ENCODE measurements at regions not wholly inside any gene's neighbourhood (a gene's known extent, or its start where the extent isn't known, plus 50 kb on each side); places are given as distances from the start of the nearest gene placed in this dataset.

DNA sequence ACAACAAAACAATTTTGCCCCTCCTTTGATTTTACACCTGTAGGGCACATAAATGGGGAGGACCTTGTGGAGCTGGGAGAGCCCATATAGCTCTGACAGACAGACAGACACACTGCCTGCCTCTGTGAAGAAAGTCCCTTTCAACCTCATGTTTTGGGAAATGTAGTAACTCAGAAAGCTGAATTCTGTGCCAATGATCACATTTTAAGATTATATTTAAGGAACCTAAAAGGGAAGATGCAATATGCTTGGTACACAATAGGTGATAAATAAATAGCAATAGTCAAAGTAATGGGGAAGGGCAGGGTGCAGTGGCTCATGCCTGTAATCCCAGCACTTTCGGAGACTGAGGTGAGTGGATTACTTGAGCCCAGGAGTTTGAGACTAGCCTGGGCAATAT lies 446.4 kb upstream of the ID2 start:
- no peaks in the 10 kb centered on the region for H4K20me1 ChIP-seq (ENCODE audit: insufficient read depth, low read depth, low read length)
- peak overlapping the region; percentile 93 for H3K27ac ChIP-seq (ENCODE audit: low read length)
- no peak for DNase-seq
- no peaks in the 10 kb centered on the region for H3K27me3 ChIP-seq (ENCODE audit: low read length)
- no peaks in the 10 kb centered on the region for H3K79me2 ChIP-seq (ENCODE audit: low read length)
- no peaks in the 10 kb centered on the region for H3K9me2 ChIP-seq (replicated peaks; ENCODE audit: insufficient read depth, low read length)
- no peaks in the 10 kb centered on the region for H3K9me3 ChIP-seq (ENCODE audit: low read length)
- peak overlapping the region; percentile 66 for H3K4me2 ChIP-seq (ENCODE audit: low read depth, low read length, poor library complexity, severe bottlenecking)
- peak overlapping the region; percentile 62 for H3K9ac ChIP-seq (ENCODE audit: low read length)
- no peaks in the 10 kb centered on the region for H3K36me3 ChIP-seq (ENCODE audit: insufficient read depth, low read length)
- H3K4me3 ChIP-seq (ENCODE audit: low read length), result peak overlapping the region; percentile 45; the same call in 1 of the 2 replicates
- peak overlapping the region; percentile 64; the same call in 1 of the 2 replicates for H2AFZ ChIP-seq (ENCODE audit: low read length)
- H3K4me1 ChIP-seq (ENCODE audit: low read length), result peaks cover 90% of the 10 kb centered on the region

DNA sequence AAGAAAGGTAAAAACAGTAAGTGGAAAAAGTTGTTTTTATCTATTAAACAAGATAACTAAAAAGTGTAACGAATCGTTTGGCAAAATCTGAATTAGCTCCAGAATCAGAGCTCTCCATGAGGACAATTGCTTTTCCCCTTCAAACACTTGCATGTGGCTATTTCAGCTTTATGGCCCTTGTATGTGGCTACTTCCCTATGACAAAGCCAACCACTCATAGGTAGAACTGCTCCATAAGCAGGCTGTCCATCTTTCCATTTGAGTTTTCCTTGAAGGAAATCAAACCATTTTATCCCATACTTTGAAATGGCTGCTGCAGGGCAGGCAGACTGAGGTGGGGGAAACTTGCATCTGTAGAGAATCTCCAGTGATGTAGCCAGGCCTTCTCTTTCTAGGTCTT lies 445.5 kb upstream of the ID2 start:
- Histone ChIP-seq H3K4me2 (ENCODE audit: low read depth, low read length, poor library complexity, severe bottlenecking) (no peak overlapping the region), H3K4me1 (ENCODE audit: low read length) (peaks cover 86% of the 10 kb centered on the region)

DNA sequence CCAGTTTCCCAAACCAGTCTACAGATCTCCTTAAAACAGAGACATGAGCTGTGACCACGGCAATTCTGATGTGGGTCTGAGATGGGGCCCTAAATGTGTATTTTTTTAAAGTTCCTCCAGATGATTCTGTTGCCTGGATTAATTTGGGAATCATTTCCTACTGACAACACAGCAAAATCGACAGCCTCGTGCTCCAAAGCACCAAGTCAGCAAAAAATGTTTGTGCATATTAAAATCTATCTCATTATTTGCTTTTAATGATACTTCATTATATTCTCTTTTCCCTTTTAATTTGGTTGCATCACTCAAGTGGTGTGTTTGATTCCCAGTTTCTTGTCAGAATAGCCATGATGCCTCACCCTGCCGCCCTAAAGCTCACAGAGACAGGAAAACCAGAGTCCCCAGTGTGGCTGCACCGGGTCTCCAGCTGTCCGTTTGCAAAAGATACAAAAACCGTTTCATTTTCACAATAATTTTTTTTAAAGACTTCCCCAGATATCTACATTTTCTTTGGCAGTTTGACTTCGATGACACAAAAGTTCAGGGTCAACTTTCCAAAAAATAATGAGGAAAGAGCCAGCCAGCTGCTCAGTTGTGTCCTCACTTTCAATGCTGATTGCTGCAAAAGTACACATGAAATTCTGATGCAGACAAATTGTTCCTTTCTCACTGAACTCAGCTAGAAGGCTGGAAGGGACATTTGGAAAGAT lies 443.2 kb upstream of the ID2 start:
- H2AFZ ChIP-seq (ENCODE audit: low read length), result 0 out of 2 replicates have a peak overlapping the region, but pooled peaks have one; percentile 27
- H3K4me2 ChIP-seq (ENCODE audit: low read depth, low read length, poor library complexity, severe bottlenecking), result no peak overlapping the region
- DNase-seq, result no peak

More for the DNA sequence above, 445.5 kb upstream of the ID2 start:
- Histone ChIP-seq H3K36me3 (ENCODE audit: insufficient read depth, low read length) (no peaks in the 10 kb centered on the region), H2AFZ (ENCODE audit: low read length) (no peak overlapping the region), H3K9me3 (ENCODE audit: low read length) (no peaks in the 10 kb centered on the region), H3K4me3 (ENCODE audit: low read length) (no peak overlapping the region), H3K27me3 (ENCODE audit: low read length) (no peaks in the 10 kb centered on the region), H3K9me2 (replicated peaks; ENCODE audit: insufficient read depth, low read length) (no peaks in the 10 kb centered on the region), H3K27ac (ENCODE audit: low read length) (0 out of 2 replicates have a peak overlapping the region, but pooled peaks have one; percentile 93), H4K20me1 (ENCODE audit: insufficient read depth, low read depth, low read length) (no peaks in the 10 kb centered on the region), H3K79me2 (ENCODE audit: low read length) (no peaks in the 10 kb centered on the region), H3K9ac (ENCODE audit: low read length) (no peak overlapping the region)
- DNase-seq, result no peak

DNA sequence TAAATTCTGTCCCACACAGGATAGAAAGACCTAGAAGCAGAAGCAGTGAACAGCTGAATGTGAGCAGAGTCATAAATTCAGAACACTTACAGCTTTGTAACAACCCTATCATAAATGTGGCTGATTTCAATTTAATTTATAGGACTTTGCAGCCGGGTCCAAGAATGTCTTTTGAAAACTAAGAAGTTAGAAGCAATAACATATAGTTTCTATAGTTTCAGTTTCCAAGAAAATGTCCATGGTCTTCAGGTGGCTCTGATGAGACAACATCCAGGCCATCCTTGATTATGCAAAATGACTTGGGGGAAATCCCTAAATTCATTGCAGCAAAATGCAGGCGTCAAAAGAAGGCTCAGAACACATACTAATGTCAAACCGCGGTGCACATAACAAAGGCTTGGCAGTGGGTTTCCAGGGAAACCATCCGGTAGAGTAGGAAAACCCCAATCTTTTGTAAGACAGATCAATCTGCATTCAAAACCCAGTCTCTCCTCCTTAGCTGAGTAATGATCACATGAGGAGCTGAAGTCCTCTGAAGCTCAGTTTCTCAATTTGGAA lies 442.2 kb upstream of the ID2 start:
- Histone ChIP-seq H2AFZ (ENCODE audit: low read length) (no peak overlapping the region), H3K9ac (ENCODE audit: low read length) (no peak overlapping the region), H3K4me3 (ENCODE audit: low read length) (no peak overlapping the region), H3K36me3 (ENCODE audit: insufficient read depth, low read length) (peaks cover 4% of the 10 kb centered on the region; the same call in 1 of the 2 replicates), H3K9me2 (replicated peaks; ENCODE audit: insufficient read depth, low read length) (no peaks in the 10 kb centered on the region), H3K4me2 (ENCODE audit: low read depth, low read length, poor library complexity, severe bottlenecking) (no peak overlapping the region), H3K4me1 (ENCODE audit: low read length) (peaks cover 83% of the 10 kb centered on the region), H3K27me3 (ENCODE audit: low read length) (no peaks in the 10 kb centered on the region), H3K9me3 (ENCODE audit: low read length) (peaks cover 5% of the 10 kb centered on the region; the same call in 1 of the 2 replicates), H3K27ac (ENCODE audit: low read length) (no peak overlapping the region), H3K79me2 (ENCODE audit: low read length) (no peaks in the 10 kb centered on the region), H4K20me1 (ENCODE audit: insufficient read depth, low read depth, low read length) (no peaks in the 10 kb centered on the region)
- DNase-seq, result no peak

More for the DNA sequence above, 443.2 kb upstream of the ID2 start:
- no peak overlapping the region for H3K9ac ChIP-seq (ENCODE audit: low read length)
- peaks cover 2% of the 10 kb centered on the region; the same call in 1 of the 2 replicates for H3K9me3 ChIP-seq (ENCODE audit: low read length)
- no peaks in the 10 kb centered on the region for H4K20me1 ChIP-seq (ENCODE audit: insufficient read depth, low read depth, low read length)
- peaks cover 83% of the 10 kb centered on the region for H3K4me1 ChIP-seq (ENCODE audit: low read length)
- peaks cover 1% of the 10 kb centered on the region; the same call in 1 of the 2 replicates for H3K36me3 ChIP-seq (ENCODE audit: insufficient read depth, low read length)
- H3K4me3 ChIP-seq (ENCODE audit: low read length), result no peak overlapping the region
- no peak overlapping the region for H3K27ac ChIP-seq (ENCODE audit: low read length)
- H3K9me2 ChIP-seq (replicated peaks; ENCODE audit: insufficient read depth, low read length), result no peaks in the 10 kb centered on the region
- no peaks in the 10 kb centered on the region for H3K79me2 ChIP-seq (ENCODE audit: low read length)
- H3K27me3 ChIP-seq (ENCODE audit: low read length), result no peaks in the 10 kb centered on the region

DNA sequence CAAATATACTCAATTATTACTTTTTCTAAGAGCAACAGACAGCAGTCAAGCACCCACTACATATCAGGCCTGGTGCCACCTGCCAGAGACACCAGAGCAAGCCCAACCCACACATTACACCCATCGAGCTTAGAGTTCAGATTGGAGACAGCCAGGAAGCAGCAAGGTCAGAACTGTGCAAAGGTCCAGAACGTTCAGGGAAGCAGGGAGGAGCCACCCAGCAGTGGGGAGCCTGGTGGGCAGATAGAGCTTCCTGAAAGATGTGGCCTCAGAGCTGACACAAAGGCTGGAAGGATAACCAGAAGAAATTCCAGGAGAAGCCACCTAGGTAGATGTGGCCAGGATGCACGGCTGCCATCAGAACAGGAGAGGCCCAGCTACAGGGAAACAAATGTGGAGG lies 440.5 kb upstream of the ID2 start:
- Histone ChIP-seq H3K27ac (ENCODE audit: low read length) (no peak overlapping the region), H3K9ac (ENCODE audit: low read length) (no peak overlapping the region), H3K36me3 (ENCODE audit: insufficient read depth, low read length) (peaks cover 4% of the 10 kb centered on the region; the same call in 1 of the 2 replicates), H3K4me1 (ENCODE audit: low read length) (peaks cover 74% of the 10 kb centered on the region), H4K20me1 (ENCODE audit: insufficient read depth, low read depth, low read length) (no peaks in the 10 kb centered on the region), H3K79me2 (ENCODE audit: low read length) (no peaks in the 10 kb centered on the region), H3K4me3 (ENCODE audit: low read length) (no peak overlapping the region), H2AFZ (ENCODE audit: low read length) (no peak overlapping the region), H3K27me3 (ENCODE audit: low read length) (no peaks in the 10 kb centered on the region), H3K4me2 (ENCODE audit: low read depth, low read length, poor library complexity, severe bottlenecking) (no peak overlapping the region), H3K9me3 (ENCODE audit: low read length) (peaks cover 6% of the 10 kb centered on the region), H3K9me2 (replicated peaks; ENCODE audit: insufficient read depth, low read length) (no peaks in the 10 kb centered on the region)
- no peak for DNase-seq

DNA sequence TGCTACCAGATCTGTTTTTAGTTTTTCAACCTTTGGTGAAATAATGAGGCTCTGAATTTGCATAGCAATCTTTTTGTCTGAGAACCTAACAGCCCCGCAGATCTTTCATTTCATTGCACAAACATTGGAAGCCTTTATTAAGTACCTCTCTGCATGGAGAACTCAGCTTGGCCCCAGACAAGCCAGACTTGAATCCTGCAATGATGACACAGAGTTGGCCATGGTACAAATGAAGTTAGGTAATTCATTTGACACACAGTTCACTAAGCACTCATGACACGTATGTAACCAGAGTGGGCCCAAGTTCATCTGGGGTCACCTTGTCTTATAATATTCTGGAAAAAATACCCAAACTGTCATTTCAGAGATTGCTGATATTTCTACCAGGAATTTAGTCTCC lies 439.1 kb upstream of the ID2 start:
- Histone ChIP-seq H3K27ac (ENCODE audit: low read length) (peak overlapping the region; percentile 36), H2AFZ (ENCODE audit: low read length) (peak overlapping the region; percentile 47; the same call in 1 of the 2 replicates), H3K79me2 (ENCODE audit: low read length) (no peaks in the 10 kb centered on the region), H3K27me3 (ENCODE audit: low read length) (no peaks in the 10 kb centered on the region), H3K9me2 (replicated peaks; ENCODE audit: insufficient read depth, low read length) (no peaks in the 10 kb centered on the region), H3K9me3 (ENCODE audit: low read length) (peaks cover 8% of the 10 kb centered on the region), H3K4me2 (ENCODE audit: low read depth, low read length, poor library complexity, severe bottlenecking) (peak overlapping the region; percentile 59), H3K9ac (ENCODE audit: low read length) (no peak overlapping the region), H3K36me3 (ENCODE audit: insufficient read depth, low read length) (peaks cover 7% of the 10 kb centered on the region; the same call in 1 of the 2 replicates), H4K20me1 (ENCODE audit: insufficient read depth, low read depth, low read length) (no peaks in the 10 kb centered on the region), H3K4me1 (ENCODE audit: low read length) (peaks cover 63% of the 10 kb centered on the region), H3K4me3 (ENCODE audit: low read length) (no peak overlapping the region)
- DNase-seq, result no peak

DNA sequence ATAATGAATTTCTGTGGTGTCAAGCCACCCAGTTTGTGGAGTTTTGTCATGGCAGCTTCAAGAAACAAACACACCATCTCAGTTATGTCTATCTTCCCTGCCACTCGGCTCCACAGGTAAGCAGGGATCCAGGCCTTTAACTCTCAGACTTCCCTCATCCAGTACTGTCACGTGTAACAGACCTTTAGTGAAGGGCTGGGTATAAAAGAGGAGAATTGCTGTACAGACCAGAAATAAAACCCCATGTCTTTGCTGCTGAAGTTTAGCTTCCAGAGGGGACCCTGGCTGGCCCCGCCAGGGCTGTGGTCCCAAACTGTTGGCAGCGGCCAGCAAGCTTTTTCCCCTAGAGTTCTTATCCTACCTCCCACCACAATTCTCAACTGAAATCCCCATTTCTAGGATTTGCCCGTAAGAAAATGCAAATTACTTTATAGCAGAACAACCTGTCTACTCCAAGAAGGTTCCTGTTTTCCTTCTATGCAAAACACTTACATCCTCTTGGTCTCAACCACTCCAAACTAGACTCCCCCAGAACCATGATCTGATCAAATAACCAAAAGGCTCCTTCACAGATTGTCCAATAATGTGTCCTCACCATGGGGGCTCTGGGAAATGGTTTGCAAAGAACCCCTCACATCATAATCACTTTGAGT lies 438.0 kb upstream of the ID2 start:
- Histone ChIP-seq H3K4me2 (ENCODE audit: low read depth, low read length, poor library complexity, severe bottlenecking) (peak overlapping the region; percentile 25), H2AFZ (ENCODE audit: low read length) (no peak overlapping the region)

DNA sequence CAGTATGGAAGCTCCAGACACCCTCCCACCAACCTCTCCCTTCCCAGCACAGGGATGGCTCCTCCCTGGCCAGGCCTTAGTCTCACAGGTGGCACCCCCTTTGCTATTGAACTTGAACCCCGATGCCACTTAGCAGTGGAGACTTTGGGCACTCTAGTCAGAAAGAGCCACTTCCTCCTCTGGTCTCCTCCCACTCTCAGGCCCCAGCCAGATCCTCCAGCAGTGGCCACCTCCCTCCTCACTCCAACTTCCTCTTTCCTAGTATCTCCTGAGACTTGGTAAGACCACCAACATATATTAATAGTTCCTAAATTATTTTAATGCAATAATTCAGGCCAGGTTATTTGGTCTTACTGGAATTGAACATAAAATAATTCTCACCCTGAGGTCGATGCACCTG lies 437.2 kb upstream of the ID2 start:
- Histone ChIP-seq H3K36me3 (ENCODE audit: insufficient read depth, low read length) (peaks cover 7% of the 10 kb centered on the region; the same call in 1 of the 2 replicates), H3K9me3 (ENCODE audit: low read length) (peaks cover 8% of the 10 kb centered on the region)

More for the DNA sequence above, 438.0 kb upstream of the ID2 start:
- H3K79me2 ChIP-seq (ENCODE audit: low read length), result no peaks in the 10 kb centered on the region
- DNase-seq, result no peak
- peaks cover 7% of the 10 kb centered on the region; the same call in 1 of the 2 replicates for H3K36me3 ChIP-seq (ENCODE audit: insufficient read depth, low read length)
- no peaks in the 10 kb centered on the region for H4K20me1 ChIP-seq (ENCODE audit: insufficient read depth, low read depth, low read length)
- H3K4me1 ChIP-seq (ENCODE audit: low read length), result peaks cover 66% of the 10 kb centered on the region
- no peak overlapping the region for H3K9ac ChIP-seq (ENCODE audit: low read length)
- H3K4me3 ChIP-seq (ENCODE audit: low read length), result peak overlapping the region; percentile 9; the same call in 1 of the 2 replicates
- peak overlapping the region; percentile 47 for H3K27ac ChIP-seq (ENCODE audit: low read length)
- peaks cover 8% of the 10 kb centered on the region for H3K9me3 ChIP-seq (ENCODE audit: low read length)
- H3K9me2 ChIP-seq (replicated peaks; ENCODE audit: insufficient read depth, low read length), result no peaks in the 10 kb centered on the region
- no peaks in the 10 kb centered on the region for H3K27me3 ChIP-seq (ENCODE audit: low read length)

More for the DNA sequence above, 437.2 kb upstream of the ID2 start:
- H3K79me2 ChIP-seq (ENCODE audit: low read length), result no peaks in the 10 kb centered on the region
- H3K4me1 ChIP-seq (ENCODE audit: low read length), result peaks cover 61% of the 10 kb centered on the region
- no peak overlapping the region for H2AFZ ChIP-seq (ENCODE audit: low read length)
- H3K9ac ChIP-seq (ENCODE audit: low read length), result no peak overlapping the region
- H3K4me2 ChIP-seq (ENCODE audit: low read depth, low read length, poor library complexity, severe bottlenecking), result peak overlapping the region; percentile 25
- no peaks in the 10 kb centered on the region for H3K9me2 ChIP-seq (replicated peaks; ENCODE audit: insufficient read depth, low read length)
- H3K4me3 ChIP-seq (ENCODE audit: low read length), result peak overlapping the region; percentile 9; the same call in 1 of the 2 replicates
- H3K27me3 ChIP-seq (ENCODE audit: low read length), result no peaks in the 10 kb centered on the region
- DNase-seq, result peak; percentile 77
- H3K27ac ChIP-seq (ENCODE audit: low read length), result peak overlapping the region; percentile 47
- H4K20me1 ChIP-seq (ENCODE audit: insufficient read depth, low read depth, low read length), result no peaks in the 10 kb centered on the region

Measured in Karpas-422 (cell line).